Tongue (tissue), 1 donor: ENCODE measurements at regions not wholly inside any gene's neighbourhood (a gene's known extent, or its start where the extent isn't known, plus 50 kb on each side); places are given as distances from the start of the nearest gene placed in this dataset.
A peak's percentile ranks its signal among the peaks of the same experiment; 100 is the strongest.
"Not testable (repeated sequence)": the region's sequence is repeated elsewhere in the genome, so short reads cannot be mapped to it uniquely, and the experiment has no call there.

ENCODE experiments used
- DNase-seq: peaks from one replicate; pipeline ENCODE4 v3.0.0-alpha.2; 2015

GRCh38 chr4:156309031-156309430 lies 355.4 kb upstream of the CTSO start:
- no peak for DNase-seq

DNA sequence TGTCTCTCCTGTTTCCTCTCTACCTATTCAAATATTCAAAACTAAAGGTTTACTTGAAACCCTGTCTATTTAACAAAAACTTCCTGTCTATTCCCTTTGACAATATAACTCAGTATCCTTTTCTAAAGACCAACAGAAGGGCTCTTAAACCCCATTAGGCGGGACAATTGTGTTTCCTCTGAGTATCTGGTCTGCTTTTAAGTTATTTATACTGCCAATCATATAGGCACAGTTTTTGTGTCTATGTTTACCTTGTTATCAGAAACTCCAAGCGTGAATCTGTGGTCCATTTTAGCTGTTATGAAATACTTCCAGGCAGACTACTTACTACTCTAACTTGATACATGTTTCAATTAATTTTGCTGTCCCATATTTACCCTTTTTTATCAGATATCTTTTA lies 350.0 kb upstream of the CTSO start:
- DNase-seq = no peak

GRCh38 chr4:156298230-156298629 lies 344.6 kb upstream of the CTSO start:
- DNase-seq = peak; percentile 93

- no peak for DNase-seq
These were observed 342.1 kb upstream of the CTSO start for GRCh38 chr4:156295676-156296195.

DNA sequence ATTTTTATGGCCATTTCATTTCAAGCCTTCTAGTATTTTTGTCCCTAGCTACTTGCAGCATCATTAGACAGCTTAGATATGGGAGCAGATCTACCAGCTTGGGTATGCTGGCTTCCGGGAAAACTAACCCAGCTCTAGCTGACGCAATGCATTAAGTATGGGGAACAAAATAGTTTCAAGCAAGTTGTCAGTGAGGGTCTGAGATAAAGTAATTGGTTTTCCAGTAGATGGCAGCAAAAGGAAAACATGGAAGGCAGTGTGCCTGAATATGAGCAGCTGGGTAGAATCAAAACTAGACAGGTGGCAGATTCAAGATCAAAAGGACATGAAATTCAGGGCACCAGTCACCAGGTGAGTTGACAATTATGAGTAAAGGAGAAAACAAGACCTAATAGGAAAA lies 340.9 kb upstream of the CTSO start:
- DNase-seq = peak; percentile 54

DNA sequence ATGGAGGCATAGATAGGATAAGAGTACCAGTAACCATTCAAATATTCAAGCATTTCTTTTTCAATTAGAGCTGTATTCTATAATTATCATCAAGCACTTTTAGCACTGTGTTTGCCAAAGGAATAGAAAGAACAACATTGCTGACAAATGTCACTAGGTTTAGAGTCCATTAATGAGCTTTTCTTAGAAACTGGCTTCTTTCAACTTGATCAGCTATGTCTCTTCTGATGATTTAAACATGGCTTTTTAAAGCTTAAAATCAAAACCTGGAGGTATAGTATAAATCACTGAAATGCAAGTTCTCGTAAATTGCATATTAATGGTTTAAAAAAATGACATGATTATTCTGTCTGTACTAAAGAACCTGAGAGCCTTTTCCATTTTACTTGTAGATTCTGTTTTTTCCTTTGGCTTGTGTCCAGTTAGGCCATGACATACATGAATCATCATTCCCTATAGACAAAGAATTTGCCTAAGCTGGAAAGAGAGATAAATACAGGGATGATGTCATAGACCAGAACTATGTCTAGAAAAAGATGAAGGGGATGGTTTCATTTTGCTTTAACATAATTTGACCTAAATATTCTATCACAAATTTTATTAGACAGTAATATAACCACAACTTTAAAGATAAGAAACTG lies 340.1 kb upstream of the CTSO start:
- peak; percentile 70 for DNase-seq

GRCh38 chr4:156291317-156291716 lies 337.7 kb upstream of the CTSO start:
- no peak for DNase-seq

DNA sequence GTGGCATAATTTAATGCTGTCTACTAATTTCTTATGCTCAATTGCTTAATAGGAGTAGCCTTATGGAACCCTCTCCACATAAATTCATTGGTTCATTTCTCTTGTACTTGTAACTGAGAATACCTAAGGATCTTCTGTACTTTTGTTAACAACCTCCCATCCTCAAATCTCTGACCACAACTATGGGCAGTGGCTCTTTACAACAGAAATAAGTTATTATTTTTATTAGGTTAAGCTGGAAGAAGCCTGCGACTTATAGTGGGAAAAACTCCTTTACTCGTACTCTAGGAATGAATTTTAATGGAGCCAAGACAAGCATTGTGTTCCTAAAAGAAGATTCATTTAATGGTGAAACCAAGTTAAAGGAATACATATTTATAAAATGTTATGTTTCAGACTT lies 337.1 kb upstream of the CTSO start:
- no peak for DNase-seq

DNA sequence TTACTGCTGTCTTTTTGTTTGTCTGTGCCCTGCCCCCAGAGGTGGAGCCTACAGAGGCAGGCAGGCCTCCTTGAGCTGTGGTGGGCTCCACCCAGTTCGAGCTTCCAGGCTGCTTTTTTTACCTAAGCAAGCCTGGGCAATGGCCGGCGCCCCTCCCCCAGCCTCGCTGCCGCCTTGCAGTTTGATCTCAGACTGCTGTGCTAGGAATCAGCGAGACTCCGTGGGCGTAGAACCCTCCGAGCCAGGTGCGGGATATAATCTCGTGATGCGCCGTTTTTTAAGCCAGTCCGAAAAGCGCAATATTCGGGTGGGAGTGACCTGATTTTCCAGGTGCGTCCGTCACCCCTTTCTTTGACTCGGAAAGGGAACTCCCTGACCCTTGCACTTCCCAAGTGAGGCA lies 336.4 kb upstream of the CTSO start:
- DNase-seq = not testable (repeated sequence)

GRCh38 chr4:156280686-156281085 lies 327.0 kb upstream of the CTSO start:
- DNase-seq = no peak

DNA sequence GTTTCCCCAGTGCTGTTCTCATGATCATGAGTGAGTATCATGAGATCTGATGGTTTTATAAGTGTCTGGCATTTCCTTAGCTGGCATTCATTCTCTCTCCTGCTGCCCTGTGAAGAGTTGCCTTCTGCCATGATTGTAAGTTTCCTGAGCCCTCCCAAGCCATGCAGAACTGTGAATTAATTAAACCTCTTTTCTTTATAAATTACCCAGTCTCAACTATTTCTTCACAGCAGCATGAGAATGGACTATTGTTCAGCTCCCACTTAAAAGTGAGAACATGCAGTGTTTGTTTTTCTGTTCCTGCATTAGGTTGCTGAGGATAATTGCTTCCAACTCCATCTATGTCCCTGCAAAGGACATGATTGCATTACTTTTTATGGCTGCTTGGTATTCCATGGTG lies 311.7 kb upstream of the CTSO start:
- DNase-seq = no peak

DNA sequence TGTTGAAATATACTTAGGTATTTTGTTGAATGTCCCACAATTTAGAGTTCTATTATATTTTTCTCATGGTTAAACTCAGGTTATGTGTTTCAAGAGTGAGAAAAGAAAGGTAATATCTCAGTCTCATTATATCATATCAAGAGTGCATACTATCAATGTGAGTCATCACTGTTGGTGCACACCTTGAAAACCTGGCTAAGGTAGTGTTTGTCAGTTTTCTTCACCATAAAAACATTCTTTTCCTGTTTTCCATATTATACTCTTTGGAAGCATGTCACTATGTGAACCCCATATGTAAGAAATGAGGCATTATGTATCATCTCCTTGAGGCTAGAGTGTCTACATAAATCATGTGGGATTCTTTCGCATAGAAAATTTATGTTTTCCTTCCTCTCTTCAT lies 307.6 kb upstream of the CTSO start:
- no peak for DNase-seq

DNA sequence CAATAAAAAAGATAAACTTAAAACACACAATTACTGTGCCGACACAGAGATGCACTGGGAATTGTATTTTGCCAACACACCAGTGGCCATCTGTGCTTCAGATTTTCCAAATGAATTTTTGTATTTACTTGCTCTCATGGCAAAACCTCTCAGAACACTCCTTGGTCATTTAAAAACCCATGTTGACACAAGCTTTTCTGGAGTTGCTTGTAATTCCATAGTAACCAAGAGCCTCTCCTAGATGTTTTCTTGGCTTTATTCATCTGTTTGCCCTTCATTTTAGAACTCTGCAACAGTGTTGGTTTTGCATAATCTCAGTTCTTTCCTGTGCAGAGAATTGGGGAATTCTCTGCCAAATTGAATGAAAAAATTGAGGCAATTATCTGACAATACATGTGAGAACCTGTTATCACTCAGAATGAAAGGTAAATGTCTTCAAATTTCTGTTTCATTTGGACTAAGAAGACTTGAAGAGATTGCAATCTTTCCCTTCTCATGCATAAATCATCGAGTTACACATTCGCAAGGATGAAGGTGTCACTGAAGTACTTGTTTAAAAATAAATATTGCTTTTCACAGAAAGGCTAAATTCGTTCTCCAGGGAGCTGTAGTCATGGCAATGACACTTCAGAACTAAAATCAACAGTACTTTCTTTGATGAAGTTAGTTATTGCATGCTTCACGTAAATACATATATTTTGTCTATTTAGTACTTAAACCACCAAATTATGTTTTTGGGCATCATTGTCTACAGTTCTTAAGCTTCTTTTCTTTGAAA lies 301.8 kb upstream of the CTSO start:
- DNase-seq = peak; percentile 37

DNA sequence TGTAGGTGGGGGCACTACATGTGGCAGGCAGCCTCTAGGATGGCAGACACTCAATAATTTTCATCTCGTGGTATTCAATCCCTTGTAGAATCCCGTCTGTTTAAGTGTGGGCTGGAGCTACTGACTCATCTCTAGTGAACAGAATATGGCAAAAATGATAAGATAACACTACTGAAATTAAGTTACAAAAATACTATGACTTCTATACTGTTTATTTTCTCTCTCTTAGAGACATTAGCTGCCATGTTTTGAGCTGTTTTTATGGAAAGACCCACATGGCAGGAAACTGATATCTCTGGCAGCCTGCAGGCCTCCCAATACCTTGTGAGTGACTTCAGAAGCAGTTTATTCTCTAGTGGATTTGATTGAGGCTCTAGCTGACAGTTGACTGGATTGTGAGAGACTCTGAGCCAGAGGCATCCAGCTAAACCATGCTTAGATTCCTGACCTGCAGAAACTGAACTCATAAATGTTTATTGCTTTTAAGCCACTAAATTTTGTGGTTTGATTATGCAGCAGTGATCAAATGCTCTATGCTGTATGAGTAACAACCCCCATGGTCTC lies 298.8 kb upstream of the CTSO start:
- peak; percentile 11 for DNase-seq

- peak; percentile 33 for DNase-seq
These were observed 297.9 kb upstream of the CTSO start for GRCh38 chr4:156251373-156252065.

DNA sequence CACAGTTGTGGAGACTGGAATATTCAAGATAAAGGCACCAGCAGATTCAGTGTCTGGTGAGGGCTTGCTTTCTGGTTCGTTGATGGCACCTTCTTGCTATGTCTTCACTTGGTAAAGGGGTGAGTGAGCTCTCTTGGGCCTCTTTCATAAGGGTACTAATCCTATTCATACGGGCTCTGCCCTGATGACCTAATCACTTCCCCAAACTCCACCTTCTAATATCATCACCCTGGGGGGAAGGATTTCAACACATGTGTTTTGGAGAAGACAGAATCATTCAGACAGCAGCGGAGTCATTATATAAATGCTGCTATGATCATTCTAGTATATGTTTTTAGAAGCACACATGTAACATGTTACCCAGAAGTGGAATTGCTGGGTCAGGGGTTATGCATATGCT lies 295.3 kb upstream of the CTSO start:
- DNase-seq = no peak

DNA sequence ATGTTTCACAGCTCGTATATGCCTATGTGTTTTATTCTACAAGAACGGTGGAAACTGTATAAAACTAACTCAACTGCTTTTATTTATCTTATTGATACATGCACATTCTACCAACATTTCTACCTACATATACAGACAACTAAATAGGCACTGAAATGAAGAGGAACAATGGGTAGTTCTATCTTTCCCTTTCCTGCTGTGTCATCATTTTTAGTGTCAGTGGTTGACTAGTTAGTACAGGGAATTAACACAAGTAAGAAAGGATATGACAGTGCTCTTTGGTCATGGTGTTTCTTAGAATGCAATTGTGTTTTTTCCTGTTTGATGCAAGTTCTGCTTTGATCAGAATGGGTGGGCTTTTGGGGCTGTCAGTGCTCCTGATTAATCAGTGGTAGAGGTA lies 293.8 kb upstream of the CTSO start:
- no peak for DNase-seq

GRCh38 chr4:156243015-156243414 lies 289.3 kb upstream of the CTSO start:
- no peak for DNase-seq

GRCh38 chr4:156242390-156242789 lies 288.7 kb upstream of the CTSO start:
- DNase-seq = peak; percentile 33

DNA sequence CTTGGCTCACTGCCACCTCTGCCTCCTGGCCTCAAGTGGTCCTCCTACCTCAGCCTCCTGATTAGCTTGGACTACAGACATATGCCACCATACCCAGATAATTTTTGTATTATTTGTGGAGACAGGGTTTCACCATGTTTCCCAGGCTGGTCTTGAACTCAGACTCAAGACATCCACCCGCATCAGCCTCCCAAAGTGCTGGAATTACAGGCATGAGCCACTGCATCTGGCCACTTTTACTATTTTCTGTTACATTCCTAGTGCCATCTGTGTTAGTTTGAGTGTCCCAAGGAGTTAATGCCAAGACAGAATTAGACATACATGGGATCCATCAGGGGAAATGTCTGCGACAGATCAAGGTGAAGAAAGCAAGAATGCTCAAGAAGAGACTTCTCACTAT lies 288.2 kb upstream of the CTSO start:
- no peak for DNase-seq

DNA sequence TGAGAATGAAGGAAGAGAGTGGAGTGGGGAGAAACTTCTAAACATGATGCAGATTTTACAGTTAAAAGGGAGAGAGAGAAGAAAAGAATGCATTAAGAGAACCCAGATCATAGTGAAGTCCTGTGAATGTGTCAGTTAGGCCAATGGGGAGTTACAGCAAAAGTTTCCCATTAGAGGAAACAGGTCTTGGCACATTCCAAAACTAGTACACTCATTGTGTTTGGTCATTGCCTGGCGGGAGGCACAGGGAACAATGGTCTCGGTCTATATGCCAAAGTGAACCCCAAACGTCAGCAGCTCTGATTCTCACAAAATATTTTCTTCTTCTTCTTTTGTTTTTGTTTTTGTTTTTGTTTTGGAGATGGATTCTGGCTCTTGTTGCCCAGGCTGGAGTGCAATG lies 284.5 kb upstream of the CTSO start:
- DNase-seq = no peak

DNA sequence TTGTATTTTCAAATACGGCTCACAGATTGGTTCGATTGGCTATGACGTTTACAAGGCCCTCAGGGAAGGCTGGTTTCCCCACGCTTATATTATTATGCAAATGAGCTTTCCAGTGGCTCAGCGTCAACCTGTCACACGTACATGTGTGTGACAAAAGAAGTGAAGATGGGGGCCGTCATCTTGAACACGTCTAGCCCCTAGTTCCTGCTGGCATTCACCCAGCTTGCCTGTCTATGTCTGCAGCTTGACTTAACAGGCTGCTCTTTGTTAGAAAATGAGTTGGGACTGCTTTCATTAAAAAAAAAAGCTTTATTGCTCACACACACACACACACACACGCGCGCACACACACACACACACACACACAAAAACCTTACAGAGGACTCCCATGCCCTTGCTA lies 283.6 kb upstream of the CTSO start:
- DNase-seq = no peak

GRCh38 chr4:156230176-156230575 lies 276.5 kb upstream of the CTSO start:
- no peak for DNase-seq
